H1 (cell line): ENCODE measurements at regions not wholly inside any gene's neighbourhood (a gene's known extent, or its start where the extent isn't known, plus 50 kb on each side); places are given as distances from the start of the nearest gene placed in this dataset.

Experiments
- CTCF ChIA-PET: fragments of 300-600 bp; sonication (Branson Sonifier 250); formaldehyde crosslinking; loops from one replicate; lab custom pipeline; 2021; ENCODE audit not compliant: partially characterized antibody; lab: Charles Lee
- POLR2A ChIA-PET: fragments of 300-600 bp; sonication (Branson Sonifier 250); formaldehyde crosslinking; loops from one replicate; lab custom pipeline; 2021; ENCODE audit warnings: inconsistent platforms; ENCODE audit not compliant: partially characterized antibody; lab: Charles Lee
- DNase-seq, 2 experiments: peaks; one replicate each; pipeline versions ENCODE4 v3.0.0 to v3.0.0-alpha.2; 2010 to 2022; ENCODE audit warnings: low spot score in 2 of 2, low read depth in 1 of 2, mixed read lengths in 1 of 2
- FAIRE-seq: peaks from 2 replicates; lab custom pipeline; 2011; peaks lifted over from hg19 to GRCh38; lab: Jason Lieb, UNC
- H2AFZ ChIP-seq: 2 replicates; pipeline ENCODE4 v1.8.1; 2012; ENCODE audit warnings: low read length, inconsistent platforms
- H2AK5ac ChIP-seq: 2 replicates; pipeline ENCODE4 v1.6.1; 2013; ENCODE audit warnings: low read depth, low read length
- H2BK120ac ChIP-seq: replicated peaks from 2 replicates; pipeline ENCODE3; 2013; ENCODE audit warnings: low read depth, low read length, inconsistent platforms
- H2BK12ac ChIP-seq: 2 replicates; pipeline ENCODE4 v1.6.1; 2013; ENCODE audit warnings: low read depth, low read length
- H2BK15ac ChIP-seq: 2 replicates; pipeline ENCODE4 v1.6.1; 2013; ENCODE audit warnings: low read length
- H2BK20ac ChIP-seq: 2 replicates; pipeline ENCODE4 v1.6.1; 2013; ENCODE audit warnings: low read length
- H2BK5ac ChIP-seq: 2 replicates; pipeline ENCODE4 v1.6.1; 2013; ENCODE audit warnings: low read depth, low read length
- H3K14ac ChIP-seq: 2 replicates; pipeline ENCODE4 v1.6.1; 2013; ENCODE audit warnings: inconsistent platforms; ENCODE audit not compliant: insufficient read length
- H3K18ac ChIP-seq: 2 replicates; pipeline ENCODE4 v1.6.1; 2013; ENCODE audit warnings: low read length; ENCODE audit errors: extremely low read depth
- H3K23ac ChIP-seq: 2 replicates; pipeline ENCODE4 v1.6.1; 2013; ENCODE audit warnings: inconsistent platforms; ENCODE audit not compliant: insufficient read length
- H3K23me2 ChIP-seq: 2 replicates; pipeline ENCODE4 v1.6.1; 2013; ENCODE audit warnings: low read depth, low read length
- H3K27ac ChIP-seq: 2 replicates; pipeline ENCODE4 v1.6.1; 2011; ENCODE audit warnings: low read depth, low read length, inconsistent platforms
- H3K27me3 ChIP-seq, 4 experiments: replicated peaks in 1 of 4; 1 replicate in 1 of 4; 2 replicates in 3 of 4; pipeline versions ENCODE4 v1.6.1 to v1.8.1; 2011 to 2013; ENCODE audit warnings: low read length in 3 of 4, mild to moderate bottlenecking in 3 of 4, inconsistent platforms in 2 of 4, mixed read lengths in 2 of 4, moderate library complexity in 1 of 4; ENCODE audit not compliant: control insufficient read depth in 3 of 4, insufficient read depth in 3 of 4; ENCODE audit errors: extremely low read depth in 1 of 4
- H3K36me3 ChIP-seq, 4 experiments: 2 replicates each; pipeline versions ENCODE4 v1.6.1 to v1.8.1; 2011 to 2013; ENCODE audit warnings: mild to moderate bottlenecking in 4 of 4, low read length in 3 of 4, moderate library complexity in 2 of 4, control low read depth in 1 of 4, inconsistent platforms in 1 of 4; ENCODE audit not compliant: insufficient read depth in 4 of 4, control insufficient read depth in 2 of 4
- H3K4ac ChIP-seq: replicated peaks from 2 replicates; pipeline ENCODE3; 2013; ENCODE audit warnings: low read length, low read depth, mixed read lengths, inconsistent platforms; ENCODE audit not compliant: insufficient read length
- H3K4me1 ChIP-seq, 4 experiments: replicated peaks in 1 of 4; 1 replicate in 1 of 4; 2 replicates in 3 of 4; pipeline versions ENCODE4 v1.6.1 to v1.8.1; 2011 to 2013; ENCODE audit warnings: low read length in 3 of 4, inconsistent platforms in 2 of 4, mixed read lengths in 1 of 4; ENCODE audit not compliant: insufficient read depth in 4 of 4, control insufficient read depth in 3 of 4
- H3K4me2 ChIP-seq, 2 experiments: 2 replicates each; pipeline versions ENCODE4 v1.6.1 to v1.8.1; 2011 to 2013; ENCODE audit warnings: low read depth in 2 of 2, low read length in 2 of 2, control low read depth in 1 of 2, inconsistent platforms in 1 of 2, mild to moderate bottlenecking in 1 of 2; ENCODE audit not compliant: insufficient read depth in 1 of 2
- H3K4me3 ChIP-seq, 4 experiments: fragments of 200-600, 300-600 bp in 1 of 4; sonication (generic), shearing (Covaris generic), sonication (Bioruptor Twin) in 1 of 4; 2 replicates each; pipeline versions ENCODE4 v1.5.1 to v1.8.1; 2011 to 2016; ENCODE audit warnings: low read length in 4 of 4, low read depth in 3 of 4, control low read depth in 2 of 4, inconsistent platforms in 2 of 4, mild to moderate bottlenecking in 2 of 4, mixed read lengths in 1 of 4, moderate library complexity in 1 of 4; ENCODE audit not compliant: insufficient read depth in 2 of 4; ENCODE audit errors: extremely low read depth in 1 of 4
- H3K56ac ChIP-seq: replicated peaks from 2 replicates; pipeline ENCODE3; 2013; ENCODE audit warnings: low read depth, mild to moderate bottlenecking, mixed read lengths, low read length, inconsistent platforms; ENCODE audit not compliant: insufficient read length
- H3K79me1 ChIP-seq: 2 replicates; pipeline ENCODE4 v1.6.1; 2013; ENCODE audit warnings: low read depth, low read length, control low read depth
- H3K79me2 ChIP-seq, 2 experiments: 2 replicates each; pipeline versions ENCODE4 v1.6.1 to v1.8.1; 2012 to 2013; ENCODE audit warnings: low read length in 2 of 2, mild to moderate bottlenecking in 2 of 2, inconsistent platforms in 1 of 2; ENCODE audit not compliant: insufficient read depth in 2 of 2, control insufficient read depth in 1 of 2
- H3K9ac ChIP-seq, 4 experiments: replicated peaks in 1 of 4; 1 replicate in 1 of 4; 2 replicates in 3 of 4; pipeline versions ENCODE4 v1.6.1 to v1.8.1; 2011 to 2013; ENCODE audit warnings: low read depth in 3 of 4, low read length in 3 of 4, control low read depth in 2 of 4, mild to moderate bottlenecking in 2 of 4, moderate library complexity in 2 of 4, inconsistent platforms in 1 of 4; ENCODE audit errors: extremely low read depth in 1 of 4
- H3K9me3 ChIP-seq, 2 experiments: 2 replicates each; pipeline versions ENCODE4 v1.6.1 to v1.8.1; 2012 to 2013; ENCODE audit warnings: mild to moderate bottlenecking in 2 of 2, moderate library complexity in 2 of 2, control low read depth in 1 of 2, inconsistent platforms in 1 of 2, low read depth in 1 of 2, low read length in 1 of 2, mixed read lengths in 1 of 2; ENCODE audit not compliant: insufficient read depth in 2 of 2
- H4K20me1 ChIP-seq, 2 experiments: replicated peaks in 1 of 2; 2 replicates each; pipeline versions ENCODE3 to v1.8.1; 2011 to 2013; ENCODE audit warnings: inconsistent platforms in 2 of 2, low read length in 2 of 2, mild to moderate bottlenecking in 1 of 2; ENCODE audit not compliant: insufficient read depth in 2 of 2, control insufficient read depth in 1 of 2
- H4K5ac ChIP-seq: 2 replicates; pipeline ENCODE4 v1.6.1; 2013; ENCODE audit warnings: low read length, low read depth, mixed read lengths, inconsistent platforms; ENCODE audit not compliant: insufficient read length
- H4K8ac ChIP-seq: 2 replicates; pipeline ENCODE4 v1.8.0; 2013; ENCODE audit warnings: mild to moderate bottlenecking, moderate library complexity, low read length, inconsistent platforms; ENCODE audit not compliant: insufficient read depth; ENCODE audit errors: extremely low read depth
- H4K91ac ChIP-seq: replicated peaks from 2 replicates; pipeline ENCODE3; 2013; ENCODE audit warnings: low read length, mixed read lengths, inconsistent platforms; ENCODE audit not compliant: insufficient read length
- MAFK ChIP-seq: IDR thresholded peaks from 2 replicates; pipeline ENCODE4 v1.6.1; 2012; ENCODE audit warnings: low read depth, mild to moderate bottlenecking, improper control_type of control experiment, low read length
- SP2 ChIP-seq: IDR thresholded peaks from 2 replicates; pipeline ENCODE4 v1.6.1; 2012; ENCODE audit warnings: mild to moderate bottlenecking, low read length, inconsistent platforms
- WGBS, 2 experiments: shearing (Covaris generic) in 1 of 2; methylation state at CpG; one replicate each; pipeline versions ENCODE4 v1.1.6 to v1.1.7; 2013 to 2015; ENCODE audit warnings: low lambda C conversion rate in 2 of 2, mixed read lengths in 2 of 2, inconsistent platforms in 1 of 2, low coverage in 1 of 2, missing lambda C conversion rate in 1 of 2; ENCODE audit not compliant: insufficient replicate concordance in 2 of 2, insufficient coverage in 1 of 2, insufficient read length in 1 of 2; ENCODE audit errors: extremely low coverage in 1 of 2, missing lambda C conversion rate in 1 of 2; 5-methylcytosine and 5-hydroxymethylcytosine counted together

- no peaks in the 10 kb centered on the region for H3K27me3 ChIP-seq
- ChIA-PET POLR2A (no interaction called here), CTCF (interaction anchor here (0.8 to 1.5 kb wide), 2 partner anchors 10 to 21 kb away, joined by 3 to 4 read pairs; no protein-coding TSS in a partner anchor)
- H2BK120ac ChIP-seq = no peak overlapping the region
- TF ChIP-seq MAFK (no peak), SP2 (no peak)
- no peak overlapping the region for H3K23ac ChIP-seq
- H2AK5ac ChIP-seq = no peak overlapping the region
- no peak overlapping the region for H2BK15ac ChIP-seq
- H3K79me1 ChIP-seq = no peaks in the 10 kb centered on the region
- H2BK5ac ChIP-seq = no peak overlapping the region
- no peak overlapping the region for H4K91ac ChIP-seq
- no peak overlapping the region for H3K4me3 ChIP-seq
- no peaks in the 10 kb centered on the region for H3K4me1 ChIP-seq
- no peak for DNase-seq
- H4K8ac ChIP-seq = no peak overlapping the region
- no peaks in the 10 kb centered on the region for H3K23me2 ChIP-seq
- no peak overlapping the region for H2BK12ac ChIP-seq
- H4K5ac ChIP-seq = no peak overlapping the region
- no peak overlapping the region for H3K18ac ChIP-seq
- H2BK20ac ChIP-seq = no peak overlapping the region
- peak overlapping the region; percentile 58; the same call in 1 of the 2 replicates for H2AFZ ChIP-seq
- no peak overlapping the region for H3K4me2 ChIP-seq
- H3K4ac ChIP-seq = no peak overlapping the region
- H3K56ac ChIP-seq = no peak overlapping the region
- H4K20me1 ChIP-seq = no peaks in the 10 kb centered on the region
- FAIRE-seq = no peak
- no peaks in the 10 kb centered on the region for H3K36me3 ChIP-seq
- H3K79me2 ChIP-seq = no peaks in the 10 kb centered on the region
- H3K14ac ChIP-seq = no peak overlapping the region
- no peak overlapping the region for H3K9ac ChIP-seq
- no peak overlapping the region for H3K27ac ChIP-seq
- H3K9me3 ChIP-seq = no peaks in the 10 kb centered on the region
- WGBS, 2 experiments = 91% methylated on average over 3 of the region's 3 CpGs; no CpG with 5 or more reads in 1 of the 2 experiments
Observed at GRCh38 chr13:33394294-33394932, 108.9 kb upstream of the STARD13 start.
